SU-DHL-6 (cell line): ENCODE measurements at regions not wholly inside any gene's neighbourhood (a gene's known extent, or its start where the extent isn't known, plus 50 kb on each side); places are given as distances from the start of the nearest gene placed in this dataset.

Experiments used
- H2AFZ ChIP-seq: fragments of 200-600 bp; sonication (generic); 2 replicates; pipeline ENCODE4 v1.6.1; 2014; ENCODE audit warnings: low read depth, mild to moderate bottlenecking, moderate library complexity, mixed read lengths, antibody characterized with exemption, low read length; ENCODE audit not compliant: severe bottlenecking
- H3F3A ChIP-seq: fragments of 200-600 bp; shearing (Covaris generic); 2 replicates; pipeline ENCODE4 v1.6.0; 2016; ENCODE audit warnings: antibody characterized with exemption, mild to moderate bottlenecking; ENCODE audit not compliant: insufficient read depth
- H3K27ac ChIP-seq: fragments of 200-600 bp; sonication (generic); 2 replicates; pipeline ENCODE4 v1.5.1; 2016; ENCODE audit warnings: low read depth, mild to moderate bottlenecking, low read length, moderate library complexity, mixed read lengths
- H3K27me3 ChIP-seq: fragments of 200-600 bp; sonication (generic), shearing (Covaris generic); 2 replicates; pipeline ENCODE4 v1.6.0; 2014; ENCODE audit warnings: mild to moderate bottlenecking, low read length
- H3K36me3 ChIP-seq: fragments of 200-600 bp; sonication (generic); 2 replicates; pipeline ENCODE4 v1.6.1; 2014; ENCODE audit warnings: mild to moderate bottlenecking, low read length, mixed read lengths
- H3K4me2 ChIP-seq: fragments of 300-600, 200-600 bp; shearing (Covaris generic), sonication (generic); 2 replicates; pipeline ENCODE4 v1.6.0; 2014; ENCODE audit warnings: low read length, low read depth, mild to moderate bottlenecking; ENCODE audit not compliant: poor library complexity, severe bottlenecking
- H3K4me3 ChIP-seq: fragments of 200-600 bp; sonication (generic); 2 replicates; pipeline ENCODE4 v1.5.1; 2014; ENCODE audit warnings: antibody characterized with exemption, low read length, mild to moderate bottlenecking, mixed read lengths; ENCODE audit not compliant: insufficient read depth, poor library complexity, severe bottlenecking
- H3K79me2 ChIP-seq: fragments of 200-600 bp; sonication (generic); 2 replicates; pipeline ENCODE4 v1.6.1; 2014; ENCODE audit warnings: mild to moderate bottlenecking, low read length, moderate library complexity; ENCODE audit not compliant: insufficient read depth
- H3K9ac ChIP-seq: fragments of 200-600 bp; sonication (generic); 2 replicates; pipeline ENCODE4 v1.7.0; 2014; ENCODE audit warnings: mild to moderate bottlenecking, low read length
- H3K9me2 ChIP-seq: fragments of 200-600 bp; sonication (generic); replicated peaks from 2 replicates; pipeline ENCODE4 v1.6.1; 2014; ENCODE audit warnings: low read length; ENCODE audit not compliant: insufficient read depth
- H3K9me3 ChIP-seq: fragments of 200-600 bp; sonication (generic); 2 replicates; pipeline ENCODE4 v1.6.1; 2014; ENCODE audit warnings: low read length, mixed read lengths; ENCODE audit not compliant: insufficient read depth
- H4K20me1 ChIP-seq: fragments of 200-600 bp; sonication (generic); 2 replicates; pipeline ENCODE4 v1.6.1; 2014; ENCODE audit warnings: low read depth, mild to moderate bottlenecking, antibody characterized with exemption, low read length, moderate library complexity, mixed read lengths
- CTCF ChIP-seq: fragments of 200-600 bp; sonication (generic); IDR thresholded peaks from one replicate; pipeline ENCODE4 v1.5.1; 2017; ENCODE audit warnings: antibody characterized with exemption, mild to moderate bottlenecking, low read length, moderate library complexity; ENCODE audit not compliant: insufficient read depth, poor library complexity, severe bottlenecking
- EZH2phosphoT487 ChIP-seq: fragments of 200-600 bp; sonication (generic), shearing (Covaris generic); conservative IDR thresholded peaks from 2 replicates; pipeline ENCODE4 v1.6.1; 2018; ENCODE audit warnings: mild to moderate bottlenecking, antibody characterized with exemption, low read length, moderate library complexity, mixed read lengths

- Histone ChIP-seq H3K27me3 (no peaks in the 10 kb centered on the region), H3K36me3 (no peaks in the 10 kb centered on the region), H3K4me2 (no peak overlapping the region), H3F3A (no peaks in the 10 kb centered on the region), H3K9me2 (no peaks in the 10 kb centered on the region), H3K27ac (no peak overlapping the region), H4K20me1 (no peaks in the 10 kb centered on the region), H3K79me2 (no peaks in the 10 kb centered on the region), H3K9me3 (no peaks in the 10 kb centered on the region), H3K4me3 (no peak overlapping the region), H3K9ac (no peak overlapping the region), H2AFZ (no peak overlapping the region)
- TF ChIP-seq EZH2phosphoT487 (no peak), CTCF (no peak)
Measured at GRCh38 chr5:58260243-58260642, 199.6 kb downstream of the PLK2 start.

DNA sequence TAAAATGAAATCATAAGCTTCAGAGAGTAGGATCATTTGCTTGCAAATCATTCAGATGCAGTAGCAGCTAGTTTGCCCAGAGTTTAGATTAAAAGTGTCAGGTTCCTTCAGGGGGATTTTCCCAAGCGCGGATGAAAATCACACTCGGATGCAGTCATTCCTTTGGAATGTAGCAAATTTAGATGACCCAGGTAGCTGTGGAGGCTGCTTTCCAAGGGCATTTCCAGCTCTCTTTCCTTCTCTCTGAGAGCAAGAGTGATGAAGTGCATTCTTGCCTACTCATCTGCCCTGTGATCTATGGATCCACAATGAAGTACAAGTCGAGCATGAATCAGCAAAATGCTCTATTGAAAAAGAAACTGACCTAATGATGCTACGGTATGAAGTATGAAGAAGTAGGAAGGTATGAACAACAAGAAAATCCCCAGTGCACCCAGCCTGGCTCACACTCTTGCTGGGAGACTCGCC is 200.2 kb downstream of the PLK2 start:
- Histone ChIP-seq H3K9me2 (no peaks in the 10 kb centered on the region), H3K27ac (no peak overlapping the region), H4K20me1 (no peaks in the 10 kb centered on the region), H3K4me3 (no peak overlapping the region), H3F3A (no peaks in the 10 kb centered on the region), H3K9me3 (no peaks in the 10 kb centered on the region), H3K36me3 (no peaks in the 10 kb centered on the region), H3K9ac (no peak overlapping the region), H3K27me3 (no peaks in the 10 kb centered on the region), H3K4me2 (no peak overlapping the region), H2AFZ (no peak overlapping the region), H3K79me2 (no peaks in the 10 kb centered on the region)
- TF ChIP-seq CTCF: no peak

GRCh38 chr5:58258984-58259684 is 200.8 kb downstream of the PLK2 start:
- no peaks in the 10 kb centered on the region for H3K79me2 ChIP-seq
- no peaks in the 10 kb centered on the region for H3K36me3 ChIP-seq
- TF ChIP-seq EZH2phosphoT487 (no peak), CTCF (no peak)
- no peak overlapping the region for H3K4me2 ChIP-seq
- no peak overlapping the region for H3K27ac ChIP-seq
- no peaks in the 10 kb centered on the region for H3F3A ChIP-seq
- no peak overlapping the region for H2AFZ ChIP-seq
- no peak overlapping the region for H3K9ac ChIP-seq
- H3K9me2 ChIP-seq: no peaks in the 10 kb centered on the region
- H3K9me3 ChIP-seq: no peaks in the 10 kb centered on the region
- H4K20me1 ChIP-seq: no peaks in the 10 kb centered on the region
- H3K27me3 ChIP-seq: no peaks in the 10 kb centered on the region
- H3K4me3 ChIP-seq: no peak overlapping the region
